ENCODE measurements at regions not wholly inside any gene's neighbourhood (a gene's known extent, or its start where the extent isn't known, plus 50 kb on each side); places are given as distances from the start of the nearest gene placed in this dataset.

- TF ChIP-seq CTCF (conservative IDR thresholded peaks at IDR 0.05; ENCODE audit: low read depth, low read length) (no peak), POLR2A (IDR thresholded peaks at IDR 0.05; ENCODE audit: low read depth, low read length) (no peak), MAZ (IDR thresholded peaks at IDR 0.05; ENCODE audit: borderline replicate concordance, low read depth, low read length) (no peak), USF2 (IDR thresholded peaks at IDR 0.05; ENCODE audit: low read depth, low read length) (no peak), BHLHE40 (IDR thresholded peaks at IDR 0.05; ENCODE audit: low read depth, low read length) (no peak), FOS (IDR thresholded peaks at IDR 0.05; ENCODE audit: low read depth, low read length) (no peak), CEBPB (IDR thresholded peaks at IDR 0.05; ENCODE audit: low read depth, low read length) (no peak), SMC3 (IDR thresholded peaks at IDR 0.05; ENCODE audit: low read depth, low read length) (no peak)
Observed at GRCh38 chr15:61689067-61689466, 371.2 kb downstream of the VPS13C start.
